Peyer's patch (tissue), 4 donors: ENCODE measurements at regions not wholly inside any gene's neighbourhood (a gene's known extent, or its start where the extent isn't known, plus 50 kb on each side); places are given as distances from the start of the nearest gene placed in this dataset.
"Not testable (repeated sequence)": the region's sequence is repeated elsewhere in the genome, so short reads cannot be mapped to it uniquely, and the experiment has no call there.

Source experiments
- DNase-seq, 3 donors: peaks; one replicate each; pipeline ENCODE4 v3.0.0-alpha.2; 2017 to 2019
- H3K27ac ChIP-seq, 4 donors: fragments of 200-600 bp; sonication (generic); one replicate each; pipeline ENCODE4 v1.5.1; 2016 to 2019
- H3K27me3 ChIP-seq, 2 donors: fragments of 200-600 bp; sonication (generic); one replicate each; pipeline ENCODE4 v1.5.1; 2019
- H3K36me3 ChIP-seq, 3 donors: fragments of 200-600 bp; sonication (generic); one replicate each; pipeline ENCODE4 v1.5.1; 2016 to 2019
- H3K4me1 ChIP-seq, 4 donors: fragments of 200-600 bp; sonication (generic); one replicate each; pipeline ENCODE4 v1.5.1; 2016 to 2019
- H3K4me3 ChIP-seq, 4 donors: fragments of 200-600 bp; sonication (generic); 1 replicate in 3 of 4; 2 replicates in 1 of 4; pipeline ENCODE4 v1.5.1; 2016 to 2019; ENCODE audit warnings: mild to moderate bottlenecking in 1 of 4
- H3K9me3 ChIP-seq, 4 donors: fragments of 200-600 bp; sonication (generic); one replicate each; pipeline ENCODE4 v1.5.1; 2016 to 2019; ENCODE audit warnings: mild to moderate bottlenecking in 1 of 4
- CTCF ChIP-seq, 6 experiments: fragments of 450-650 bp in 4 of 6; fragments of 200-600 bp in 2 of 6; sonication (generic) in 1 of 6; IDR thresholded peaks; one replicate each; pipeline ENCODE4 v1.5.1; 2017 to 2019; ENCODE audit warnings: antibody characterized with exemption in 6 of 6, mild to moderate bottlenecking in 3 of 6, moderate library complexity in 1 of 6
- POLR2A ChIP-seq, 2 donors: fragments of 450-650 bp; IDR thresholded peaks; one replicate each; pipeline ENCODE4 v1.5.1; 2017; ENCODE audit warnings: antibody characterized with exemption in 2 of 2, mild to moderate bottlenecking in 2 of 2, moderate library complexity in 2 of 2

GRCh38 chr12:124698998-124699305 lies 131.5 kb upstream of the NCOR2 start:
- H3K36me3 ChIP-seq = no peaks in the 10 kb centered on the region
- H3K9me3 ChIP-seq = no peaks in the 10 kb centered on the region
- DNase-seq = no peak
- no peak overlapping the region for H3K4me3 ChIP-seq
- TF ChIP-seq POLR2A (IDR thresholded peaks at IDR 0.05) (no peak), CTCF (IDR thresholded peaks at IDR 0.05) (no peak)
- H3K27me3 ChIP-seq = no peaks in the 10 kb centered on the region
- peak overlapping the region in 3 of 4 donors; percentile 4 to 43 (median 20) for H3K27ac ChIP-seq
- peaks cover 0 to 11% (median 0%) of the 10 kb centered on the region in 4 donors for H3K4me1 ChIP-seq

- Histone ChIP-seq H3K4me3 (no peak overlapping the region), H3K27me3 (no peaks in the 10 kb centered on the region), H3K4me1 (peaks cover 0 to 11% (median 0%) of the 10 kb centered on the region in 4 donors), H3K27ac (peak overlapping the region; percentile 4 to 43 (median 15)), H3K9me3 (no peaks in the 10 kb centered on the region), H3K36me3 (no peaks in the 10 kb centered on the region)
- TF ChIP-seq CTCF (IDR thresholded peaks at IDR 0.05) (no peak), POLR2A (IDR thresholded peaks at IDR 0.05) (no peak)
- DNase-seq = no peak
Observed at GRCh38 chr12:124698211-124698997, 131.0 kb upstream of the NCOR2 start.

GRCh38 chr12:124697722-124698121 lies 130.3 kb upstream of the NCOR2 start:
- Histone ChIP-seq H3K27ac (peak overlapping the region in 3 of 4 donors; percentile 4 to 43 (median 10)), H3K4me1 (peaks cover 0 to 11% (median 0%) of the 10 kb centered on the region in 4 donors)
- not testable (repeated sequence) for H3K36me3 ChIP-seq, H3K4me3 ChIP-seq, DNase-seq, H3K9me3 ChIP-seq, H3K27me3 ChIP-seq

- no peaks in the 10 kb centered on the region for H3K27me3 ChIP-seq
- H3K4me1 ChIP-seq = peaks cover 0 to 11% (median 0%) of the 10 kb centered on the region in 4 donors
- H3K27ac ChIP-seq = no peak overlapping the region
- no peak overlapping the region for H3K4me3 ChIP-seq
- no peak for DNase-seq
- no peaks in the 10 kb centered on the region for H3K36me3 ChIP-seq
- TF ChIP-seq POLR2A (IDR thresholded peaks at IDR 0.05) (no peak), CTCF (IDR thresholded peaks at IDR 0.05) (no peak)
- peaks cover 0 to 7% (median 3%) of the 10 kb centered on the region in 4 donors for H3K9me3 ChIP-seq
Observed at GRCh38 chr12:124696693-124697476, 129.5 kb upstream of the NCOR2 start.

- no peak for TF ChIP-seq CTCF (IDR thresholded peaks at IDR 0.05)
- TF ChIP-seq POLR2A (IDR thresholded peaks at IDR 0.05) = no peak
- H3K27me3 ChIP-seq = no peaks in the 10 kb centered on the region
- peaks cover 0 to 11% (median 0%) of the 10 kb centered on the region in 4 donors for H3K4me1 ChIP-seq
- H3K9me3 ChIP-seq = peaks cover 0 to 7% (median 3%) of the 10 kb centered on the region in 4 donors
- no peak for DNase-seq
- H3K27ac ChIP-seq = no peak overlapping the region
- H3K36me3 ChIP-seq = no peaks in the 10 kb centered on the region
- no peak overlapping the region for H3K4me3 ChIP-seq
Observed at GRCh38 chr12:124695861-124696260, 128.4 kb upstream of the NCOR2 start.
